Epithelial cell of prostate (primary cell): ENCODE measurements at regions not wholly inside any gene's neighbourhood (a gene's known extent, or its start where the extent isn't known, plus 50 kb on each side); places are given as distances from the start of the nearest gene placed in this dataset.

Experiments used
- DNase-seq: peaks from one replicate; pipeline ENCODE4 v3.0.0-alpha.2; 2011; ENCODE audit warnings: low read depth, low spot score
- H3K27ac ChIP-seq: fragments of 450-650 bp; 2 replicates; pipeline ENCODE4 v1.5.1; 2017; ENCODE audit warnings: mild to moderate bottlenecking

DNA sequence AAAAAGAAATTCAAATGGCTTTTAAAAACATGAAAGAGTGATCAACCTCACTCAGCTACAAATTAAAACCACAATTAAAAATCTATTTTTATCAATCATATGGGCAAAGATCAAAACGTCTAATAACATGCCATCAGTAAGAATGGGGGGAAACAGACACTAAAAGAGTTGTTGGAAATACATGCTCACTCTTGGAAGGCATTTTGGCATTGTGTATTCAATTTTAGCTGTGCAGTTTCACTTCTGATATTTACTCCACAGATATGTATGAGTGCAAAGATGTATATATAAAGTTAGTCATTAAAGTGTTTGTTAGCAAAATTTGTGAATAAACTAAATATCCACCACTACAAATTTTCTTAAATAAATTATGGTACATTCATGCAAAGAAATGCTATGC is 112.3 kb upstream of the TOP1 start:
- H3K27ac ChIP-seq: no peak overlapping the region
- DNase-seq: no peak

- H3K27ac ChIP-seq: no peak overlapping the region
- DNase-seq: no peak
These were observed 108.3 kb upstream of the TOP1 start for GRCh38 chr20:40920291-40920690.

GRCh38 chr20:40922865-40923264 is 105.8 kb upstream of the TOP1 start:
- no peak overlapping the region for H3K27ac ChIP-seq
- DNase-seq: no peak

GRCh38 chr20:40925829-40926510 is 102.7 kb upstream of the TOP1 start:
- no peak for DNase-seq
- no peak overlapping the region for H3K27ac ChIP-seq

DNA sequence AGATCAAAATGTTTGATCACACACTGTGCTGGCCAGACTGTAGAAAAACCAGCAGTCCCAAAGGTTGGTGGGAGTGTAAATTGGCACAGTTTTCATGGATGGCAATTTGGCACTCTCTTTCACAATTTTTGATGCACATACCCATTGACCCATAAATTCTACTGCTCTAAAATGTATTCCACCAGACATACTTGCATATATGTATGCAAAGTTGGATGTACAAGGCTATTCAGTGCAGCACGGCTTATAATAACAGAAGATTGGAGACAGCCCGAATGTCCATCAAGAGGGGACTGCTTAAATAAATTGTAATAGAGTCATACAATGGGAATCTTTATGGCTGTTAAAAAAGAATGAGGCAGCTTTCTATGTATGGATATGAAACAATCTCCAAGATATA is 101.7 kb upstream of the TOP1 start:
- H3K27ac ChIP-seq: no peak overlapping the region
- DNase-seq: no peak

DNA sequence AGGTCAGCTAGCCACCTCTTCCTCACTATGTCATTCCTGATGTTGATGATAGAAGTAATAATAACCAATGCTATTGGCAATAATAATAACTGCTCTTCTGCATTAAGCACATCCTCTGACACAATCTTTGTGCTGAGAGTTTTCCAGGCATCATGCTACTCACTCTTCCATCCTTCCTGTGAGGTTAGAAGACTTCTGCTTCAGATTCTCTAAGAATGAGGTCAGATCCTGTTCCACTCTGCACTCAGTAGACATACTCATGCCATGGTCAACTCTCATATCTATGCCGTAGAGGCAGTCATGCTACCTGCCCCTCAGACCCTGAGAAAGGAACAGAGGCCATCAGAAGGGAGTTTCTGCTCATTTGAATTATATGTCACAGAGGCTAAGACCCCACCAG is 98.1 kb upstream of the TOP1 start:
- DNase-seq: no peak
- no peak overlapping the region for H3K27ac ChIP-seq

DNA sequence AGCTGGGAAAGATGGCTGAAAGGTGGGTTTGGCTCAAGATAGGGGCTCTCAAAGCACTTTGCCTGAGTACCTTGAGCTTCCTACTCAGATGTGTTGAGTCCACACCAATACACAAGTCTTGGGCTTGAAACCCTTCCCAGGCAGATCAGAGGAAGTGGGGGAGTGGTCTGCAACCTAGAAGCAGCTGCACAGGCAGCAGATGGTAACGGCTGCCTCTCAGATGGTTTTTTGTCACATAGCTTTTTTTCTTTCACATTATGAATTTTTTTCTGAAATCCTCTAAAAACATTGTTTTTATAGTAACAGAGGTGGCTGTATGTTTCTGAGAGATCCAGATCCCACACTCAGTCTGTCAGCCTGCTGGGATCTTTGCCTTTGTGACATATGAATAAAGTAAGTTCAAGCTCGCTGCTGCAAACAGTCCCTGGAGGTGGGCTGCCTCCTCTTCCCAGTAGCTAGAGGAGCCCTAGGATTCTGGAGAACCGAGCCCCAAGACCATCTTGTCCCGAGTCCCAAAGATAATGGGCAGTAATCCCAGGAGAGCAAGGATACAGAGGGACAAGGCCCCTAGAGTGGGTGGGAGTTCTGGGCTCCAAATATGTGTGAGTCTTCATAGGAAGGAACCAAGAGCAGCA is 97.1 kb upstream of the TOP1 start:
- DNase-seq: no peak
- H3K27ac ChIP-seq: no peak overlapping the region

- no peak for DNase-seq
These were observed 96.2 kb upstream of the TOP1 start for GRCh38 chr20:40932436-40932835.

DNA sequence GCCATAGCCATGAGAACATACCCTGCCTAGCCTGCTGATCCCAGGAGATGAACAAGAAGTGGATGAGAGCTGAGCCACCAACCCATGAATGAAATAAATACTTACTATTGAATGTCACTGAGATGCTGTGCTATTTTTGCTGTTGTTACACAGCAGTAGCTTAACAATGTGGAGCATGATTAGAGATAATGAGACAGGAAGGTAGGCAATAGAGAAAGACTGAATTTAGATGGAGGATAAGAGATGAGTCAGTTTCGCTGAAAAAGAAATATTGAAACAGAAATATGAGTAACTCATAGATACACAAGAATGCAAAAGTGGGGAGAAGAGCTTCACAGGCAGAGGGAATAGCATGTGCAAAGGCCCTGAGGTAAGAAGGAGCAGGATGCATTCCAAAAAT is 94.9 kb upstream of the TOP1 start:
- H3K27ac ChIP-seq: no peak overlapping the region
- no peak for DNase-seq

More at GRCh38 chr20:40932436-40932835, 96.2 kb upstream of the TOP1 start:
- no peak overlapping the region for H3K27ac ChIP-seq

DNA sequence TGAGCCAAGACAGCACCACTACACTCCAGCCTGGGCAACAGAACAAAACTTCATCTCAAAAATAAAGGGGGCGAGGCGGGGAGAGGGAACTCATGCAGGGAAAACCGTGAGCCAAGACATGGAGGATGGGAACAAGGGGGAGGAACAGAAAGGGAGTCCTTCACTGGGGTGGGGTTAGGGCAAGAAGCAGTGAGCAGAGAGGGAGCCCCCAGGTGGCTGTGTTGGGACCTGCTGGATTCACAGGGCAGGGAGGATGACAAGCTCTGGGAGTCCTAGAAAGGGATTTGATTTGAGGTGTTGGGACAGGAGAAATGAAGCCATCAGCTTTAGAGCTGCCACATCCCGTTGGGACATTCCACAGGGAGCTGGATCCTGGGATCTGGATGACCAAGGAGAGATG is 90.6 kb upstream of the TOP1 start:
- H3K27ac ChIP-seq: no peak overlapping the region
- DNase-seq: no peak

GRCh38 chr20:40939667-40940066 is 89.0 kb upstream of the TOP1 start:
- H3K27ac ChIP-seq: no peak overlapping the region
- DNase-seq: no peak

DNA sequence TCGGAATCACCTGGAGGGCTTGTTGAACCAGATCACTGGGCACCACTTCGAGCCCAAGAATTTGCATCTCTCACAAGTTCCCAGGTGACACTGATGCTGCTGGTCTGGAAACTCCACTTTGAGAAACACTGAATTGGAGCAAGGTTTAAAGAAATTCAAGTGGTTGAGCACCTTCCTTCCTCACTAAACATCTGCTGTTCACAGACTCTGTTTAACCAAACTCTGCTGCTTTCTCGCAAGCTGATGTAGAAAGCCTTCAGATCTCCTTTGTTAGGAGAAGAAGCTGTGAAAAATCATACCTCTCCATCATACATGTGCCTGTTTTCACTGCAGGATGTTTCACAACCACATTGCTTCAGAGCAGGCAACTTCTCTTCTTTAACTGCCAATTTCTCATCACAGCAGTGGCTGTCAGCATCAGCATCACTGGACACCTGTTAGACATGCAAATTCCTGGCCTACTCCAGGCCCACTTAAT is 87.5 kb upstream of the TOP1 start:
- no peak overlapping the region for H3K27ac ChIP-seq
- DNase-seq: no peak

DNA sequence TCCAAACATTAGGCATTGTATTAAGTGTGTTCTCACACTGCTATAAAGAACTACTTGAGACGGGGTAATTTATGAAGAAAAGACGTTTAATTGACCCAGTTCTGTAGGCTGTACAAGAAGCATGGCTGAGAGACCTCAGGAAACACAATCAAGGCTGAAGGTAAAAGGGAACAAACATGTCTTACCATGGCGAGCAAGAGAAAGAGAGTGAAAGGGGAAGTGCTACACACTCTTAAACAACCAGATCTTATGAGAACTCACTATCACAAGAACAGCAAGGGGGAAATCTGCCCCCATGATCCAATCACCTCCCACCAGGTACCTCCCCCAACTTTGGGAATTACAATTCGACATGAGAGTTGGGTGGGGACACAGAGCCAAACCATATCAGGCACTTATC is 86.6 kb upstream of the TOP1 start:
- H3K27ac ChIP-seq: no peak overlapping the region
- DNase-seq: no peak

DNA sequence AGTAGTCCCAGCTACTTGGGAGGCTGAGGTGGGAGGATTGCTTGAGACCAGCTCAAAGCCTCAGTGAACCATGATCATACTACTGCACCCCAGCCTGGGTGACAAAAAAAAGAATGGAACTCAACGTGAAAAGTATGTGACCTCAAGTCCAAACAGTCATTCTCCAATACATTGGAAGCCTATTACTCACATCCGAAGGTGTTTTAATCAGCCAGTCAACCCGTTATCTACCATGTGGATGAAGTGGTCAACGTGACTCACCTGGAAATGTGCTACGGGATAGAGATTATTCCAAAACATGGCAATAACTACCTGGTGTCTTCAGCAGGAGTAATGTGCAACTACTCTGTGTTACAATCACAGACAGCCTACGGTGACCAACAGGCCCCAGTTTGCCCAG is 85.8 kb upstream of the TOP1 start:
- H3K27ac ChIP-seq: no peak overlapping the region
- no peak for DNase-seq

- no peak overlapping the region for H3K27ac ChIP-seq
- no peak for DNase-seq
These were observed 85.0 kb upstream of the TOP1 start for GRCh38 chr20:40943591-40943990.

- DNase-seq: no peak
- no peak overlapping the region for H3K27ac ChIP-seq
These were observed 83.4 kb upstream of the TOP1 start for GRCh38 chr20:40945189-40945588.

DNA sequence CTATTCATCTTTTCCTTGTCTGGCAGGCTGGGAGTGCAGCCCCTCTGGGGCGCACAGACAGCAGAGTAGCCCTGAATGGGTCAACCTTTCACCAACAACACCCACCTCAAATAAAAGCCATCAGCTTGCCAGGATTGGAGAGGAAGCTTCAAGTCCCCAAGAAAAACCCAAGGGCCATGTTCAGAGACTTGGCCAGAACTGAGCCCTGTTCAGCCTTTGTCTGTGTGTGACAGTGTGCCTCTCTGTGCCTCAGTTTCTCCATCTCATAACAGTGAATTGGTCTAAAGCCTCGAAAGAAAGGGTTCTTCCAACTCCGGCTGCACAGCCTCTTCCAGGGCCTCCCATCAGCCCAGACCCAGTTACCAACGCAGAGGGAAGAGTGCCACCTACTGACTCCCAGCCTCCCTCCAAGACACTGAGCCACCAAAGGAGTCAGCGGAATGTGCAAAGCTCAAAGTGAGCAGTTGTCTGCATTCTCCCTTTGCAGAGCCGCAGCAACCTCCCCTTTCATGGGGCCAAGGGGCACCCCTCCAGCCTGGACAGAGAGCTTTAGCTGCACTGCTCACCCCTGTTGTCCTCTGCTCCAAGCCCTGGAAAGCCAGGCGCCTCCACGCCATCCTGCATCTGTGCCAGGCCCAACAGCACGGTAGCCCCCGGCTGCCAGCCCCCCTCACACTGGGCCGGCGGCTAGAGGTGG is 82.7 kb upstream of the TOP1 start:
- no peak for DNase-seq
- H3K27ac ChIP-seq: no peak overlapping the region

- DNase-seq: no peak
- no peak overlapping the region for H3K27ac ChIP-seq
These were observed 82.2 kb upstream of the TOP1 start for GRCh38 chr20:40946451-40946850.

DNA sequence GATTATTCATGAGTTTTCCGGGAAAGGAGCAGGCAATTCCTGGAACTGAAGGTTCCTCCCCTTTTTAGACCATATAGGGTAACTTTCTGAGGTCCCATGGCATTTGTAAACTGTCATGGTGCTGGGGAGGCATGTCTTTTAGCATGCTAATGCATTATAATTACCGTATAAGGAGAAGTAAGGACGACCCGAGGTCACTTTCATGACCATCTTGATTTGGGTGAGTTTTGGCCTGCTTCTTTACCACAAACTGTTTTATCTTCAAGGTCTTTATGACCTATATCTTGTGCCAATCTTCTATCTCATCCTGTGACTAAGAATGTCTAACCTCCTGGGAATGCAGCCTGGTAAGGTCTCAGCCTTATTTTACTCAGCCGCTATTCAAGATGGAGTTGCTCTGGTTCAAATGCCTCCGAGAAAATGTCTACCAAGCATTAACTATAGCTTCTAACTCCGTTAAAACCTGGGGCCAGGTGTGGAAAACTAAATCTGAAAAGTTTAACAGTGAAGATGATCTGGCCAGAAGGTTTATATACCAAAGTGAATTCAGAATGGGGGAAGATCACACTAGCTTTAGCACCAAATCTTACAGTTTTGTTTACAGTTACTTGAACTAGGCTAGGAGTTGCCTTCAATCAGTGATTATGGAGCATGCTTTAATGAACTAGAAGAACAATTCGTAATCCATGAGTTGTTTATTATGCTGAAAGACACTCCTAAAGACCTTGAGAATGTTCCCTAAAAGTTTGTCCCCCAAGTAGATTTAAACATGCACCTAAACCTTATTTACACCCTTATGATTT is 80.0 kb upstream of the TOP1 start:
- no peak overlapping the region for H3K27ac ChIP-seq
- no peak for DNase-seq

- DNase-seq: no peak
- no peak overlapping the region for H3K27ac ChIP-seq
These were observed 79.3 kb upstream of the TOP1 start for GRCh38 chr20:40949346-40949745.

DNA sequence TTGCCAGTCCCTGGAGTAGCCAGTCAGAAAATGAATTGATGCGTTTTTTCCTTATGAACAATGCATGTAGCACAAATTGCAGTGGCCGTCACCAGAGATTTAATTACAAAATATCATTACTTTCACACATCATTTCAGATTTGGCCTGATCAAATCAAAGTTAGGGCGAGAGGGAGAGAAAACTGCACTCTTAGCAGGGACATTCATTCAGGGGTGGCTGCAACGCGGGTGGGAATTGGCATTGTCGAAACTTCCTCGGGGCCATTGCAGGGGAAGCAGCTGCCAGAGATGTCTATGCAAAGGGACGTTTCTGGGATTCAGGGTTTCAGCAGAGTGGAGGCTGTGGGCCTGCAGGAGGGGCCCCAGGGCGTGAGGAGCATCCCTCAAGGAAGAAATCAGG is 76.5 kb upstream of the TOP1 start:
- no peak for DNase-seq
- H3K27ac ChIP-seq: no peak overlapping the region
